ENCODE measurements at regions not wholly inside any gene's neighbourhood (a gene's known extent, or its start where the extent isn't known, plus 50 kb on each side); places are given as distances from the start of the nearest gene placed in this dataset.

DNA sequence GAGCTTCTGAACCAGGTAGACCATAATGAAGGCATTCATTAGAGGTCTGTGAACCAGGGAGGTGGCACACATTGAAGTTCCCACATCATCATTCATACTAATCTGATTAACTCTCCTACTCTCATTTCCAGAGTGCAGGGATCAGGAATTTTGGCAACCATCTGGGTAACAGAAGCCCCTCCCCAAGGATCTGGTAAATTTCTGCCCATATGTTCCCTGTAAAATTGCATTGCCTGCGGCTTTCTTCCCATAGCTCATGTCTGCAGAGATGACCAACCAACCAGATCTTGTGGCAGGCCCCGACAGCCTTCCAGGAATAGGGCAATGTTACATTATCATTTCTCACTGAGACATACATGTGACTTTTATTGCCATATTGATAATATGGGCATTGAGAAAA is 111.4 kb upstream of the CHL1 start:
- Histone ChIP-seq H3K4me1 (no peaks in the 10 kb centered on the region), H3K27me3 (no peaks in the 10 kb centered on the region), H3K27ac (no peak overlapping the region), H3K9me3 (no peaks in the 10 kb centered on the region), H3K36me3 (no peaks in the 10 kb centered on the region), H3K4me3 (no peak overlapping the region)
- no peak for TF ChIP-seq CTCF (IDR thresholded peaks at IDR 0.05)
- no peak for TF ChIP-seq POLR2A (IDR thresholded peaks at IDR 0.05)
- no peak for DNase-seq

DNA sequence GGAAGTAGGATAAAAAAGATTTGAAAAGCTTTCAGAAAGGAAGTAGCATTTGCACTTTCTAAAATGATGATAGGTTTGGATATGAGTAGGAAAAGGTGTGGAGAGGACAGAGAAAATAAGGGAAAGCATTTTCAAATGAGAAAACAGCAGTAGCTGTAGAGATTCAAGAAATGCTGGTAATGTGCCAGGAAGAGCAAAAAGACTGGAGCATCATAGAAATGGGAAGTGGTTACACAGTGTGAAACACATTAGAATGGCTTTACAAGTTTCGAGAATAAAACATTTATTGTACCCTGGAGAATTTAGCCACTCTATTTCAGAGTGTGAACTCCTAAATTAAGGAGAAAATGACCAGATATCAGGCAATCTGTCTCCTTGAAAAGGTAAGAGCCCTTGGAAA is 108.3 kb upstream of the CHL1 start:
- Histone ChIP-seq H3K27me3 (no peaks in the 10 kb centered on the region), H3K9me3 (no peaks in the 10 kb centered on the region), H3K36me3 (no peaks in the 10 kb centered on the region), H3K4me1 (no peaks in the 10 kb centered on the region), H3K4me3 (no peak overlapping the region), H3K27ac (no peak overlapping the region)
- no peak for DNase-seq
- TF ChIP-seq POLR2A (IDR thresholded peaks at IDR 0.05): no peak
- TF ChIP-seq CTCF (IDR thresholded peaks at IDR 0.05): no peak

GRCh38 chr3:93746-94145 is 102.8 kb upstream of the CHL1 start:
- Histone ChIP-seq H3K4me1 (no peaks in the 10 kb centered on the region), H3K36me3 (no peaks in the 10 kb centered on the region), H3K4me3 (no peak overlapping the region), H3K27me3 (no peaks in the 10 kb centered on the region), H3K9me3 (no peaks in the 10 kb centered on the region), H3K27ac (no peak overlapping the region)
- TF ChIP-seq POLR2A (IDR thresholded peaks at IDR 0.05) (no peak), CTCF (IDR thresholded peaks at IDR 0.05) (no peak)
- DNase-seq: no peak

DNA sequence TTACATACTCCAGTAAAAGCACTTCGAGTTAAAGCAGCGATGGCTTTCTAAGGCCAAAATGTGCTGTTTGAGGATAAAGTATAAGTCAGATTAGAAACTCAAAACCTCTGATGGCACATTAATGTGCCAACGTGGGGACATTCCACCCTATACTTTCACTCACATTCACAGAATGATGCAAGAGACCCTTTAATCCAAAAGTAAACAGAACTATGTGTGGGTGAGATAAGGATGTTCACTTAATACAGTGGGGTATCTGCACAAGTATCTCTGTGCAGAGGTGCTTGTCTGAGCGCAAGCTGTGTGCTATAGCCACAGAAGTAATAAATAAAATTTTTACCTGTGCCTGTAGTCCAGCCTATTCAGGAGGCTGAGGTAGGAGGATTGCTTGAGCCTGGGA is 100.3 kb upstream of the CHL1 start:
- TF ChIP-seq CTCF (IDR thresholded peaks at IDR 0.05) (no peak), POLR2A (IDR thresholded peaks at IDR 0.05) (no peak)
- Histone ChIP-seq H3K9me3 (no peaks in the 10 kb centered on the region), H3K4me1 (no peaks in the 10 kb centered on the region), H3K27me3 (no peaks in the 10 kb centered on the region), H3K4me3 (no peak overlapping the region), H3K36me3 (no peaks in the 10 kb centered on the region), H3K27ac (no peak overlapping the region)
- DNase-seq: no peak

DNA sequence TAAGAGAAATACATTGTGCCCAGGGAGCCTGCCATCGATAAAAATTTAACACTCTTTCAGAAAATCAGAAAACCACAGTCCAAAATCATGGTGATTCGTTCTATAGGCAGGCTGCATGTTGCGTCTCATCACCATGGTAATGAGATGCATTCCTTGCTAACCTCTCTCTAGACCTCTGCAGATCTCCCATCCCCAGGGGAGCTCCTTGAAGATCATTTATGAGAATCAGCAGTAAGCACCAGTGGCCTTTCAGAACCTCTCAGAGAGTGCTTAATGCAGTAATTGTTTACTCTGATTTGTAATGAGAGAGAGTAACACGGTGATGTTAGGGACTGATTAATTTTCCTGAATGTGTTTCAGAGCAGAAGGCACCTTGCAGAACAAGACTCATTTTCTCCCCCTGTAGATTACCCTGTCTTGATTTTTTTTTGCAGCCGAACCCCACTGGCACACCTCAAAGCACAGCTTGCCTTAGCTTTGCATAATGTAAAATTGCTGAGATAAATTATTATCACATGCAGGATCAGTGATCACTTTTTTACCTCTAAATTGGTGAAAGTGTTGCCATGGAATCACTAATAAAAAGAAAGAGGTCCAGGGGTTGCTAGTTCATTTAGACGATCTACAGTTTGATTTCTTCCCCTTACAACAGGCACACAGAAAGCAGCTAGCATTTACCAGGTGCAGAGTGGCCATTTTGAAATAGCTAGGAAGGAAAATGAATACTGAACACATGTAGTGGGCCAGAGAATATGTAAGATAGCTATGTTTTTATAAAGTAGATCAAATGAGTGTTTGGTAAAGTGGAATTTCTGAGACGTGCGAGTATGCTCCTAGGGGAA is 98.9 kb upstream of the CHL1 start:
- H3K4me3 ChIP-seq: no peak overlapping the region
- H3K4me1 ChIP-seq: no peaks in the 10 kb centered on the region
- no peaks in the 10 kb centered on the region for H3K27me3 ChIP-seq
- H3K36me3 ChIP-seq: no peaks in the 10 kb centered on the region
- DNase-seq: no peak
- TF ChIP-seq POLR2A (IDR thresholded peaks at IDR 0.05) (no peak), CTCF (IDR thresholded peaks at IDR 0.05) (no peak)
- no peaks in the 10 kb centered on the region for H3K9me3 ChIP-seq
- no peak overlapping the region for H3K27ac ChIP-seq

Measured in Peyer's patch (tissue), 4 donors.